ENCODE measurements at regions not wholly inside any gene's neighbourhood (a gene's known extent, or its start where the extent isn't known, plus 50 kb on each side); places are given as distances from the start of the nearest gene placed in this dataset.

DNA sequence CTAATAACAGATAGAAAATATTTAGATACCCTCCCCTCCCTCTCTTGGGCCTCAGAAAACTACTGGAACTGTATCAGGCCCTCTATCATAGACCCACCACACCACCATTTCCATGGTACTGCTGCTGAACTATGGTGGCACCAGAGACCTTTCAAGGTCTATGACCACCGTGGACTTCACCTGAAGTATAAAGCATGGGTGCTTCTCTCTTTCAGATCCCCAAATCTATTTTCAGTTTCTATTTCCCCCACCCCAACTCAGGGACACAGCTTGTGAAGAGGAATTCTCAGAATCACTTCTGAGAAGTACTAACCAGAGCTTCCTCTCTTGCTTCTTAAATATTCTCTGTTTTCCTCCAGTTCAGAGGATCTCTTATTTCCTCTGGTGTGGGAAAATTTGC is 840.8 kb upstream of the HTR2C start:
- DNase-seq, result no peak

DNA sequence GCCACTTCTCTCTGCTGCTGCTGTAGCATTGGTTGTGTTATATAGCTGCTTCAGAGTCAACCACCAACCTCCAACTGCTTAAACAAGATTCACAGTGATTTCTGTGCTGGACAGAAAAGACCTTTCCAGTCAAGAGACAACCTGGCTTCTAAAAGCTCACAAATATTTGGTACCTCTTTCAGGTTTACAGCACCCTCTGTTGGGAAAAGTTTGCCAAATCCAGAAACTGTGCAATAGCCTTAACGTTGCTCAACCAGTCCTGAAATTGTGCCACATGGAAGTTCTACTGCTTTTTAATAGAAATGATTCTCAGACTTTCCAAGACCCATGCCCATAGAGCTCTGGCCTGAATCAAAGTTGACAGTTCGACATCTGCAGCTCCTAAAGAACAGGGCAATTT is 842.1 kb upstream of the HTR2C start:
- H3K9me3 ChIP-seq, result no peaks in the 10 kb centered on the region
- H3K36me3 ChIP-seq, result no peaks in the 10 kb centered on the region
- no peaks in the 10 kb centered on the region for H3K4me1 ChIP-seq
- no peak for DNase-seq
- no peak overlapping the region for H3K4me3 ChIP-seq
- no peak for TF ChIP-seq POLR2A (IDR thresholded peaks at IDR 0.05)
- TF ChIP-seq, protein P1, sequence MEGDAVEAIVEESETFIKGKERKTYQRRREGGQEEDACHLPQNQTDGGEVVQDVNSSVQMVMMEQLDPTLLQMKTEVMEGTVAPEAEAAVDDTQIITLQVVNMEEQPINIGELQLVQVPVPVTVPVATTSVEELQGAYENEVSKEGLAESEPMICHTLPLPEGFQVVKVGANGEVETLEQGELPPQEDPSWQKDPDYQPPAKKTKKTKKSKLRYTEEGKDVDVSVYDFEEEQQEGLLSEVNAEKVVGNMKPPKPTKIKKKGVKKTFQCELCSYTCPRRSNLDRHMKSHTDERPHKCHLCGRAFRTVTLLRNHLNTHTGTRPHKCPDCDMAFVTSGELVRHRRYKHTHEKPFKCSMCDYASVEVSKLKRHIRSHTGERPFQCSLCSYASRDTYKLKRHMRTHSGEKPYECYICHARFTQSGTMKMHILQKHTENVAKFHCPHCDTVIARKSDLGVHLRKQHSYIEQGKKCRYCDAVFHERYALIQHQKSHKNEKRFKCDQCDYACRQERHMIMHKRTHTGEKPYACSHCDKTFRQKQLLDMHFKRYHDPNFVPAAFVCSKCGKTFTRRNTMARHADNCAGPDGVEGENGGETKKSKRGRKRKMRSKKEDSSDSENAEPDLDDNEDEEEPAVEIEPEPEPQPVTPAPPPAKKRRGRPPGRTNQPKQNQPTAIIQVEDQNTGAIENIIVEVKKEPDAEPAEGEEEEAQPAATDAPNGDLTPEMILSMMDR (IDR thresholded peaks at IDR 0.05), result no peak
- H3K27me3 ChIP-seq, result no peaks in the 10 kb centered on the region
- no peak overlapping the region for H3K27ac ChIP-seq

More for the DNA sequence above, 840.8 kb upstream of the HTR2C start:
- no peaks in the 10 kb centered on the region for H3K27me3 ChIP-seq
- H3K27ac ChIP-seq, result no peak overlapping the region
- no peaks in the 10 kb centered on the region for H3K9me3 ChIP-seq
- H3K36me3 ChIP-seq, result no peaks in the 10 kb centered on the region
- H3K4me3 ChIP-seq, result no peak overlapping the region
- TF ChIP-seq, protein P1 (IDR thresholded peaks at IDR 0.05), result no peak
- TF ChIP-seq POLR2A (IDR thresholded peaks at IDR 0.05), result no peak
- no peaks in the 10 kb centered on the region for H3K4me1 ChIP-seq

DNA sequence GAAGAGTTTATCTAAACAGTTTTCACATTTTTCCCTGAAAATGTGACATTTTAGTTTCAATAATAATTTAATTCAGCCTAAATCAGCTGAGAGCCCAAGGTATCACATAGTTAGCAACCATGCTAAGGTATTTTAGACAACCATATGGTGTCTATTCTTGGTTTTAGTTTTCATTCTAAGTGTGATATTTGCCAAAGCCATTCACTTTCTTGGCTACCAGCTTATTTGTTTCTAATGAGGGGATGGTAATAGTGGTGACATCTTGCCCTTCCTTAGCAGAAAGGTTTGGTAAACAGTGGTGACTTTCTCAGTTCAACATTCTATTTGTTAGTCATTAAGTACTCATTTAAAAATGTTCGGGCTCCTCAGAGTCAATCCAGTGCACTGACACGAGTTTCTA is 854.9 kb upstream of the HTR2C start:
- Histone ChIP-seq H3K36me3 (no peaks in the 10 kb centered on the region), H3K27ac (no peak overlapping the region), H3K4me3 (no peak overlapping the region), H3K4me1 (no peaks in the 10 kb centered on the region), H3K9me3 (no peaks in the 10 kb centered on the region), H3K27me3 (no peaks in the 10 kb centered on the region)
- DNase-seq, result no peak
- TF ChIP-seq, protein P1 (IDR thresholded peaks at IDR 0.05), result no peak
- TF ChIP-seq POLR2A (IDR thresholded peaks at IDR 0.05), result no peak

DNA sequence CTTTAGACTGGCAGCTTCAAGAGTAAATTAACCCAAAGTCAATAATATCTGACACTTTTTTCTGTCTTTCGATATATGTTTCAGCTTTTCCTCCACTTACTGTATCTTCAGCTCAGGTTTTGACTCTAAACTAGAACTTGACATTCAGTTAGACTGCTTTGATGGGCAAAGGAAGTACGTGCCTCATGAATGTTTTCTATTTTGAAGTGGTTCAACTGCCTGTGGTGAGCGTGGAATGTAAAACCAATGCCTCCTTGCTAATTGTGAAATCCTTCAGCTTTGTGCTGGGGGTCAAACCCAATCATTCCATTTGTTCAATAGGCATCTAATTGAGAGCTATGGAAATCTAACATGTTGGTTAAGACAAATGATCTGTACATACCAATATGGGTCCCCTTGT is 857.0 kb upstream of the HTR2C start:
- Histone ChIP-seq H3K36me3 (no peaks in the 10 kb centered on the region), H3K4me1 (no peaks in the 10 kb centered on the region), H3K4me3 (no peak overlapping the region), H3K9me3 (no peaks in the 10 kb centered on the region), H3K27ac (no peak overlapping the region), H3K27me3 (no peaks in the 10 kb centered on the region)
- TF ChIP-seq POLR2A (IDR thresholded peaks at IDR 0.05), result no peak
- no peak for DNase-seq

DNA sequence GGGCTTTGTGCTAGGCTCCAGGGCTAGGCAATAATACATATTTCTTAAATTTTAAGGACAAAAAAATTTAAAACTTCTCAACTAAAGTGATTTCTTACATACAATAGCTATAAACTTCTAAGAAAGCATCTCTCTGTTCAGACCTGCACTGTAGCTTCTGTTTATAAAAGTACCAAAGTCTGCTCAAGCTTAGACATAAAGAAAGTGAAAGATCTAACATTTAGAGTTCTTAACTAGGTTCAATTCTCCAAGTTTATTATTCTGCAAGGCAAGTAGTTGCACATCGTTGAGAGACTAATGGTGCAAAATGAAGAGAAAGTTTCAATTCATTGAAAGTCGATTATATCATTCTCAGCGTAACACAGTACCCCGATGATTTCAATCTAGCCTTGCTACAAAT is 857.4 kb upstream of the HTR2C start:
- H3K4me1 ChIP-seq, result no peaks in the 10 kb centered on the region
- no peaks in the 10 kb centered on the region for H3K9me3 ChIP-seq
- no peak overlapping the region for H3K4me3 ChIP-seq
- TF ChIP-seq, protein P1 (IDR thresholded peaks at IDR 0.05), result no peak
- no peaks in the 10 kb centered on the region for H3K36me3 ChIP-seq
- DNase-seq, result no peak
- H3K27me3 ChIP-seq, result no peaks in the 10 kb centered on the region
- H3K27ac ChIP-seq, result no peak overlapping the region

DNA sequence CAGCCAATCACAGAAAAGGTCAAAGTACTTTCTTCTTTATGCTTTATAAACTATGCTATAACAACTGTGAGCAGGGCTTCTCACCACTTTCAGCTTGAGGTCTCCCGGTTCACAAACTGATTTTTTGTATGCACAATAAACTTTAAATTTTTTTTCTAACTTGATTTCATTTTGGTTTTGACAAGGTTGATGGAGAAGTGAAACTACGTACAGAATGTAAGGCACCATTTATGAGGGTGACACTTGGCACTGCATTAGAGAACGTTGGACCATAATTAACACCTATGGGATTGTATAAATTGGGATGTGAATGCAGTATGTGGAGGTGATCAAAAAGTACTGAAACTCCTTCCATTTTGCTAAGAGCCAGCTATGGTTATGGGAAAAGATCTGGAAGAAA is 857.9 kb upstream of the HTR2C start:
- H3K9me3 ChIP-seq, result no peaks in the 10 kb centered on the region

More for the DNA sequence above, 857.9 kb upstream of the HTR2C start:
- no peak overlapping the region for H3K27ac ChIP-seq
- no peak for DNase-seq
- TF ChIP-seq POLR2A (IDR thresholded peaks at IDR 0.05), result no peak
- TF ChIP-seq, protein P1 (IDR thresholded peaks at IDR 0.05), result no peak
- no peaks in the 10 kb centered on the region for H3K27me3 ChIP-seq
- H3K4me1 ChIP-seq, result no peaks in the 10 kb centered on the region
- H3K36me3 ChIP-seq, result no peaks in the 10 kb centered on the region
- H3K4me3 ChIP-seq, result no peak overlapping the region
